ENCODE measurements at regions not wholly inside any gene's neighbourhood (a gene's known extent, or its start where the extent isn't known, plus 50 kb on each side); places are given as distances from the start of the nearest gene placed in this dataset.
A peak's percentile ranks its signal among the peaks of the same experiment; 100 is the strongest.

- no peak overlapping the region for H3K9ac ChIP-seq (ENCODE audit: insufficient read depth, low read length)
- no peak for DNase-seq (ENCODE audit: low read depth in 2 of 2)
- no peak overlapping the region for H3K27ac ChIP-seq (ENCODE audit: insufficient read depth, low read length)
- H3K36me3 ChIP-seq (ENCODE audit: control insufficient read depth, insufficient read depth, low read length): no peaks in the 10 kb centered on the region
- no peak overlapping the region for H2AFZ ChIP-seq (ENCODE audit: low read length)
- H4K20me1 ChIP-seq (ENCODE audit: control insufficient read depth, extremely low read depth, insufficient read depth, low read length): no peaks in the 10 kb centered on the region
- TF ChIP-seq EZH2 (IDR thresholded peaks at IDR 0.05; ENCODE audit: low read length, missing control alignments): no peak
- no peak for TF ChIP-seq CTCF (conservative IDR thresholded peaks at IDR 0.05 in 1 of 2, IDR thresholded peaks at IDR 0.05 in 1 of 2; ENCODE audit: low read depth in 1 of 2, low read length in 2 of 2)
- no peak overlapping the region for H3K4me2 ChIP-seq (ENCODE audit: extremely low read depth, insufficient read depth, low read length)
- H3K27me3 ChIP-seq (ENCODE audit: control insufficient read depth, insufficient read depth, low read length): no peaks in the 10 kb centered on the region
- H3K9me3 ChIP-seq (ENCODE audit: control insufficient read depth, insufficient read depth, low read depth, low read length): no peaks in the 10 kb centered on the region
- H3K4me3 ChIP-seq (replicated peaks in 1 of 4; ENCODE audit: control extremely low read depth in 1 of 4, insufficient read depth in 1 of 4, low read depth in 3 of 4, low read length in 4 of 4): no peak overlapping the region
- no peaks in the 10 kb centered on the region for H3K4me1 ChIP-seq (ENCODE audit: control insufficient read depth, extremely low read depth, insufficient read depth, low read length)
- no peaks in the 10 kb centered on the region for H3K79me2 ChIP-seq (ENCODE audit: control insufficient read depth, insufficient read depth, low read length)
Measured at GRCh38 chr3:77807312-77807711, 767.4 kb downstream of the ROBO2 start.

GRCh38 chr3:77814845-77815244 is 774.9 kb downstream of the ROBO2 start:
- H3K27me3 ChIP-seq (ENCODE audit: control insufficient read depth, insufficient read depth, low read length): no peaks in the 10 kb centered on the region
- no peak overlapping the region for H3K4me3 ChIP-seq (replicated peaks in 1 of 4; ENCODE audit: control extremely low read depth in 1 of 4, insufficient read depth in 1 of 4, low read depth in 3 of 4, low read length in 4 of 4)
- no peaks in the 10 kb centered on the region for H3K9me3 ChIP-seq (ENCODE audit: control insufficient read depth, insufficient read depth, low read depth, low read length)
- no peak for TF ChIP-seq EZH2 (IDR thresholded peaks at IDR 0.05; ENCODE audit: low read length, missing control alignments)
- TF ChIP-seq CTCF (conservative IDR thresholded peaks at IDR 0.05 in 1 of 2, IDR thresholded peaks at IDR 0.05 in 1 of 2; ENCODE audit: low read depth in 1 of 2, low read length in 2 of 2): no peak
- H3K9ac ChIP-seq (ENCODE audit: insufficient read depth, low read length): no peak overlapping the region
- no peaks in the 10 kb centered on the region for H3K36me3 ChIP-seq (ENCODE audit: control insufficient read depth, insufficient read depth, low read length)
- DNase-seq (ENCODE audit: low read depth in 2 of 2): no peak
- no peaks in the 10 kb centered on the region for H4K20me1 ChIP-seq (ENCODE audit: control insufficient read depth, extremely low read depth, insufficient read depth, low read length)
- no peaks in the 10 kb centered on the region for H3K79me2 ChIP-seq (ENCODE audit: control insufficient read depth, insufficient read depth, low read length)
- no peak overlapping the region for H3K4me2 ChIP-seq (ENCODE audit: extremely low read depth, insufficient read depth, low read length)
- H2AFZ ChIP-seq (ENCODE audit: low read length): no peak overlapping the region
- no peak overlapping the region for H3K27ac ChIP-seq (ENCODE audit: insufficient read depth, low read length)
- H3K4me1 ChIP-seq (ENCODE audit: control insufficient read depth, extremely low read depth, insufficient read depth, low read length): no peaks in the 10 kb centered on the region

- Histone ChIP-seq H3K36me3 (ENCODE audit: control insufficient read depth, insufficient read depth, low read length) (no peaks in the 10 kb centered on the region), H3K4me1 (ENCODE audit: control insufficient read depth, extremely low read depth, insufficient read depth, low read length) (no peaks in the 10 kb centered on the region), H3K27ac (ENCODE audit: insufficient read depth, low read length) (no peak overlapping the region), H3K9ac (ENCODE audit: insufficient read depth, low read length) (no peak overlapping the region), H4K20me1 (ENCODE audit: control insufficient read depth, extremely low read depth, insufficient read depth, low read length) (no peaks in the 10 kb centered on the region), H3K27me3 (ENCODE audit: control insufficient read depth, insufficient read depth, low read length) (no peaks in the 10 kb centered on the region), H3K79me2 (ENCODE audit: control insufficient read depth, insufficient read depth, low read length) (no peaks in the 10 kb centered on the region), H3K4me3 (replicated peaks in 1 of 4; ENCODE audit: control extremely low read depth in 1 of 4, insufficient read depth in 1 of 4, low read depth in 3 of 4, low read length in 4 of 4) (no peak overlapping the region), H3K9me3 (ENCODE audit: control insufficient read depth, insufficient read depth, low read depth, low read length) (no peaks in the 10 kb centered on the region), H2AFZ (ENCODE audit: low read length) (no peak overlapping the region), H3K4me2 (ENCODE audit: extremely low read depth, insufficient read depth, low read length) (no peak overlapping the region)
- DNase-seq (ENCODE audit: low read depth in 2 of 2): no peak
- no peak for TF ChIP-seq EZH2 (IDR thresholded peaks at IDR 0.05; ENCODE audit: low read length, missing control alignments)
- TF ChIP-seq CTCF (conservative IDR thresholded peaks at IDR 0.05 in 1 of 2, IDR thresholded peaks at IDR 0.05 in 1 of 2; ENCODE audit: low read depth in 1 of 2, low read length in 2 of 2): peak; percentile 20 to 21
Measured at GRCh38 chr3:77815467-77815866, 775.6 kb downstream of the ROBO2 start.

All from fibroblast of lung (primary cell).